ENCODE measurements at regions not wholly inside any gene's neighbourhood (a gene's known extent, or its start where the extent isn't known, plus 50 kb on each side); places are given as distances from the start of the nearest gene placed in this dataset.

- TF ChIP-seq EZH2 (IDR thresholded peaks at IDR 0.05; ENCODE audit: low read length) (no peak), CTCF (optimal IDR thresholded peaks at IDR 0.05 in 1 of 3, IDR thresholded peaks at IDR 0.05 in 1 of 3, conservative IDR thresholded peaks at IDR 0.05 in 1 of 3; ENCODE audit: extremely low read depth in 1 of 3, insufficient read depth in 2 of 3, low read length in 3 of 3) (no peak)
Measured at GRCh38 chr2:129331638-129332037, 647.8 kb upstream of the RAB6C start.
